GM20000 (cell line): ENCODE measurements at regions not wholly inside any gene's neighbourhood (a gene's known extent, or its start where the extent isn't known, plus 50 kb on each side); places are given as distances from the start of the nearest gene placed in this dataset.

Source experiments
- DNase-seq: peaks from one replicate; pipeline ENCODE4 v3.0.0; 2012; ENCODE audit warnings: low spot score
- TF ChIP-seq, protein P1 (sequence below): IDR thresholded peaks from 2 replicates; pipeline ENCODE4 v1.5.1; 2012; ENCODE audit warnings: mild to moderate bottlenecking, control low read depth; ENCODE audit errors: extremely low read depth, missing control alignments

GRCh38 chr21:41670056-41670805 lies 96.6 kb downstream of the RIPK4 start:
- DNase-seq, result no peak
- TF ChIP-seq, protein P1, sequence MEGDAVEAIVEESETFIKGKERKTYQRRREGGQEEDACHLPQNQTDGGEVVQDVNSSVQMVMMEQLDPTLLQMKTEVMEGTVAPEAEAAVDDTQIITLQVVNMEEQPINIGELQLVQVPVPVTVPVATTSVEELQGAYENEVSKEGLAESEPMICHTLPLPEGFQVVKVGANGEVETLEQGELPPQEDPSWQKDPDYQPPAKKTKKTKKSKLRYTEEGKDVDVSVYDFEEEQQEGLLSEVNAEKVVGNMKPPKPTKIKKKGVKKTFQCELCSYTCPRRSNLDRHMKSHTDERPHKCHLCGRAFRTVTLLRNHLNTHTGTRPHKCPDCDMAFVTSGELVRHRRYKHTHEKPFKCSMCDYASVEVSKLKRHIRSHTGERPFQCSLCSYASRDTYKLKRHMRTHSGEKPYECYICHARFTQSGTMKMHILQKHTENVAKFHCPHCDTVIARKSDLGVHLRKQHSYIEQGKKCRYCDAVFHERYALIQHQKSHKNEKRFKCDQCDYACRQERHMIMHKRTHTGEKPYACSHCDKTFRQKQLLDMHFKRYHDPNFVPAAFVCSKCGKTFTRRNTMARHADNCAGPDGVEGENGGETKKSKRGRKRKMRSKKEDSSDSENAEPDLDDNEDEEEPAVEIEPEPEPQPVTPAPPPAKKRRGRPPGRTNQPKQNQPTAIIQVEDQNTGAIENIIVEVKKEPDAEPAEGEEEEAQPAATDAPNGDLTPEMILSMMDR, result no peak

DNA sequence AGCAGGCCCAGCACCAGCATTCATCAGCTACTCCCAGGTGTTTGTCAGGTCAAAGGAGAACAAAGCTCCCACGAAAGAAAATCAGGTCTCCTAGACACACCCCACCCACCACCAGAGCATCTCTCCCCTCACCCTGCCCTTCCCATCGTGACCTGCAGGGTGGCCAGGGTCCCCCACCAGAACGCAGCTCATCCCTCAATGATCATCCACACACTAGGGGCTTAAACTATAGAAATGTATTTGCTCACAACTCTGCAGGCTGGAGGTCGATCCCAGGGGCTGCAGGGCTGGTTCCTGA lies 97.4 kb downstream of the RIPK4 start:
- TF ChIP-seq, protein P1, result no peak
- DNase-seq, result no peak

GRCh38 chr21:41668686-41669532 lies 97.9 kb downstream of the RIPK4 start:
- TF ChIP-seq, protein P1, result no peak
- no peak for DNase-seq

- TF ChIP-seq, protein P1, result no peak
- no peak for DNase-seq
Observed at GRCh38 chr21:41668051-41668541, 98.8 kb downstream of the RIPK4 start.

- TF ChIP-seq, protein P1, result no peak
- DNase-seq, result no peak
Observed at GRCh38 chr21:41667136-41667535, 99.7 kb downstream of the RIPK4 start.

DNA sequence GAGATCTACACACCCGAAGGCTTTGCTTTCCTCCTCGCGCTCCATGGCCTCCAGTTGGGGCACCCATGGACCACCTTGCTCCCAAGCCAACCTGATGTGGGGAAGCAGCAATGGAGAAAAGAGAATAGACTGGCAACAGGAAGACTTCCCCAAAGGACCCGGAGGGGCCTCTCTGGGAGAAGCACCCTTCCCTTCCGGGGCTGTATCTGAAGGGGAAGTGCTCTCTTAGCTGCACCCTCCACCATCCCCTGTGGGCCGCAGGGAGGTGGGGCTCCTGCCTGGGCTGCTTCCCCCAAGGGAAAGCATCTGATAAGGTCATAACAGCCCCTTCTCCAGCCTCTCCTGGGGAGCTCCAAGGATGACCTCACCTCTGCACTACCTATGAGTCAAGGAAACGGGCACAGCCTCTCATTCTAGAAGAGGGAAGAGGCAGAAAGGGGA lies 100.2 kb downstream of the RIPK4 start:
- TF ChIP-seq, protein P1, result no peak
- DNase-seq, result no peak

DNA sequence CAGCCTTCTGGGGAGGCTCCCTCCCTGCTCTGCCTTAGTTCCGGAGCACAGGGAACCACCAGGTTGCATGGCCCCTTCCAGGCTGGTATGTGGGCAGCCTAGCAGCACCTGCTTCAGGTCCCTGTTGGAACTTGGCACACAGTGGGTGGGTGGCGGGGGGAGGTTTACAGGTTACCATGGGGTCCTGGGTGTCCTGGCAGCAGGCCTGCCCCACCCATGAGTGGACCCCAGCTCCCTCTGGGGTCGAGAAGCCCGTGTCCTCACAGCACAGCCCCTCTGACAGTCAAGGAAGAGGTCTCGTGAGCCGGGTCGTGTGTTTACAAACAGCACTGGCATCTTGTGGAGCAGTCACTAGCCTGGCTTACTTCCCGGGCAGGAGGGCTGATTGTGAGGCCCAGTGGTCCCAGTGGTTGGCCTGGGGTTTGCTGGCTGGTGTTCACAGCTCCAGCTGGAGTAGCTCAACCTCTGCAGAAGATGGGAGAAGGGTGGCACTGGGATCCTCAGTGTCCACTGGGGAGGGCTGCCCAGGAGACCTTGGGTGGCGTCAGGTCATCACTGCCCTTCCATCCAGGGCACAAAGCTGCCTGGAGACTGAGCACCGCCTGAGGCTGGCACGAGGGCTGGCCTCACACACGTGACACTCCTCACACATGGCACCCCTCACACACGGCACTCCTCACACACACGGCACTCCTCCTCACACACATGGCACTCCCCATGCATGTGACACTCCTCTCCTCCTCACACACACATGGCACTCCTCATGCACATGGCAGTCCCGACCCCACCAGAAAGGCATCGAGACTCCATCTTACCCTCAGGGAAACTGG lies 100.9 kb downstream of the RIPK4 start:
- DNase-seq, result no peak
- TF ChIP-seq, protein P1, result no peak
